H9 (cell line): ENCODE measurements at regions not wholly inside any gene's neighbourhood (a gene's known extent, or its start where the extent isn't known, plus 50 kb on each side); places are given as distances from the start of the nearest gene placed in this dataset.

ENCODE experiments used
- DNase-seq: peaks from one replicate; pipeline ENCODE4 v3.0.0-alpha.2; 2017
- H2AFZ ChIP-seq: one replicate; pipeline ENCODE4 v1.6.1; 2013; ENCODE audit warnings: mild to moderate bottlenecking, low read length, control low read depth, moderate library complexity
- H2AK5ac ChIP-seq: 2 replicates; pipeline ENCODE4 v1.6.1; 2013; ENCODE audit warnings: low read length, control low read depth, mixed read lengths; ENCODE audit not compliant: insufficient read length
- H2BK120ac ChIP-seq: one replicate; pipeline ENCODE4 v1.6.1; 2013; ENCODE audit warnings: low read depth, mild to moderate bottlenecking, low read length, control low read depth, inconsistent platforms; ENCODE audit not compliant: poor library complexity, severe bottlenecking
- H2BK12ac ChIP-seq: 2 replicates; pipeline ENCODE4 v1.6.1; 2013; ENCODE audit warnings: low read length, control low read depth, mixed read lengths, low read depth; ENCODE audit not compliant: insufficient read length
- H2BK15ac ChIP-seq: 2 replicates; pipeline ENCODE4 v1.6.1; 2013; ENCODE audit warnings: low read depth, low read length, control low read depth
- H2BK20ac ChIP-seq: one replicate; pipeline ENCODE4 v1.6.1; 2013; ENCODE audit warnings: low read depth, mild to moderate bottlenecking, low read length, control low read depth, inconsistent platforms; ENCODE audit not compliant: poor library complexity, severe bottlenecking
- H2BK5ac ChIP-seq: 2 replicates; pipeline ENCODE4 v1.6.1; 2013; ENCODE audit warnings: low read length, control low read depth, mixed read lengths; ENCODE audit not compliant: insufficient read length
- H3K14ac ChIP-seq: 2 replicates; pipeline ENCODE4 v1.6.1; 2013; ENCODE audit warnings: low read length, control low read depth; ENCODE audit not compliant: insufficient read depth
- H3K18ac ChIP-seq: 2 replicates; pipeline ENCODE4 v1.6.1; 2013; ENCODE audit warnings: low read depth, mild to moderate bottlenecking, mixed read lengths, low read length, control low read depth; ENCODE audit not compliant: insufficient read length
- H3K23ac ChIP-seq: 2 replicates; pipeline ENCODE4 v1.6.1; 2013; ENCODE audit warnings: low read length, control low read depth, mixed read lengths, low read depth; ENCODE audit not compliant: insufficient read length
- H3K23me2 ChIP-seq: 2 replicates; pipeline ENCODE4 v1.6.1; 2013; ENCODE audit warnings: low read depth, mild to moderate bottlenecking, mixed read lengths, low read length, control low read depth; ENCODE audit not compliant: insufficient read length, poor library complexity, severe bottlenecking
- H3K27ac ChIP-seq: 2 replicates; pipeline ENCODE4 v1.5.1; 2013; ENCODE audit warnings: low read length, control low read depth, mixed read lengths, low read depth; ENCODE audit not compliant: insufficient read length
- H3K27me3 ChIP-seq: 2 replicates; pipeline ENCODE4 v1.6.1; 2013; ENCODE audit warnings: low read length, control low read depth, inconsistent platforms; ENCODE audit not compliant: insufficient read depth
- H3K4ac ChIP-seq: 2 replicates; pipeline ENCODE4 v1.6.1; 2013; ENCODE audit warnings: low read depth, mild to moderate bottlenecking, control low read depth, inconsistent platforms, low read length, moderate library complexity
- H3K4me1 ChIP-seq: 2 replicates; pipeline ENCODE4 v1.6.1; 2013; ENCODE audit warnings: low read length, control low read depth, inconsistent platforms; ENCODE audit not compliant: insufficient read depth
- H3K4me2 ChIP-seq: 2 replicates; pipeline ENCODE4 v1.6.1; 2013; ENCODE audit warnings: low read length, control low read depth, mixed read lengths; ENCODE audit not compliant: insufficient read length, insufficient read depth
- H3K56ac ChIP-seq: 2 replicates; pipeline ENCODE4 v1.6.1; 2013; ENCODE audit warnings: low read depth, mild to moderate bottlenecking, mixed read lengths, low read length, control low read depth; ENCODE audit not compliant: insufficient read length
- H3K79me1 ChIP-seq: 2 replicates; pipeline ENCODE4 v1.6.1; 2013; ENCODE audit warnings: low read depth, mild to moderate bottlenecking, moderate library complexity, low read length, control low read depth, inconsistent platforms; ENCODE audit not compliant: insufficient read depth, poor library complexity, severe bottlenecking
- H3K79me2 ChIP-seq: 2 replicates; pipeline ENCODE4 v1.6.1; 2013; ENCODE audit warnings: low read length, control low read depth, inconsistent platforms; ENCODE audit not compliant: insufficient read depth
- H3K9ac ChIP-seq: 2 replicates; pipeline ENCODE4 v1.6.1; 2013; ENCODE audit warnings: low read length, control low read depth, mixed read lengths; ENCODE audit not compliant: insufficient read length; ENCODE audit errors: extremely low read depth
- H3K9me3 ChIP-seq: one replicate; pipeline ENCODE4 v1.6.1; 2013; ENCODE audit warnings: low read depth, low read length, inconsistent platforms; ENCODE audit not compliant: control insufficient read depth
- H3T11ph ChIP-seq: one replicate; pipeline ENCODE4 v1.6.1; 2013; ENCODE audit warnings: mild to moderate bottlenecking, low read length, control low read depth, inconsistent platforms
- H4K20me1 ChIP-seq: one replicate; pipeline ENCODE4 v1.6.1; 2013; ENCODE audit not compliant: control insufficient read depth, insufficient read length, insufficient read depth
- H4K5ac ChIP-seq: 2 replicates; pipeline ENCODE4 v1.6.1; 2013; ENCODE audit warnings: low read depth, mild to moderate bottlenecking, mixed read lengths, low read length, control low read depth; ENCODE audit not compliant: insufficient read length
- H4K8ac ChIP-seq: replicated peaks from 2 replicates; pipeline ENCODE4 v1.6.1; 2013; ENCODE audit warnings: low read length, control low read depth, mixed read lengths, low read depth; ENCODE audit not compliant: insufficient read length
- H4K91ac ChIP-seq: 2 replicates; pipeline ENCODE4 v1.6.1; 2013; ENCODE audit warnings: low read depth, mild to moderate bottlenecking, moderate library complexity, mixed read lengths, low read length, control low read depth; ENCODE audit not compliant: insufficient read length
- H3K27ac Mint-ChIP-seq, 3 experiments: 2 replicates in 2 of 3; 3 replicates in 1 of 3; pipeline ENCODE4 v1.8.0; 2020 to 2021; ENCODE audit warnings: mixed read lengths in 3 of 3, mild to moderate bottlenecking in 1 of 3, moderate library complexity in 1 of 3
- H3K27me3 Mint-ChIP-seq: 2 replicates; pipeline ENCODE4 v1.8.0; 2021; ENCODE audit warnings: low read depth, mild to moderate bottlenecking, moderate library complexity, mixed read lengths
- H3K36me3 Mint-ChIP-seq, 3 experiments: 2 replicates in 2 of 3; 3 replicates in 1 of 3; pipeline ENCODE4 v1.8.0; 2020 to 2021; ENCODE audit warnings: low read depth in 3 of 3, mixed read lengths in 3 of 3; ENCODE audit not compliant: insufficient read depth in 1 of 3
- H3K4me1 Mint-ChIP-seq, 2 experiments: 2 replicates each; pipeline ENCODE4 v1.8.0; 2020; ENCODE audit warnings: mixed read lengths in 2 of 2
- H3K4me3 Mint-ChIP-seq, 2 experiments: 2 replicates in 1 of 2; 3 replicates in 1 of 2; pipeline ENCODE4 v1.8.0; 2020 to 2021; ENCODE audit warnings: mild to moderate bottlenecking in 2 of 2, mixed read lengths in 2 of 2, moderate library complexity in 1 of 2
- H3K9me3 Mint-ChIP-seq, 2 experiments: 2 replicates in 1 of 2; 3 replicates in 1 of 2; pipeline ENCODE4 v1.8.0; 2020; ENCODE audit warnings: mild to moderate bottlenecking in 2 of 2, mixed read lengths in 2 of 2, moderate library complexity in 1 of 2
- WGBS: extraction: QIAGEN DNeasy Blood & Tissue Kit; methylation state at CpG from one replicate; pipeline ENCODE4 v1.1.7; 2013; ENCODE audit warnings: missing lambda C conversion rate, low lambda C conversion rate, mixed read lengths; ENCODE audit not compliant: insufficient read length; ENCODE audit errors: extremely low coverage; 5-methylcytosine and 5-hydroxymethylcytosine counted together
- TF ChIP-seq, protein P1 (sequence below): fragments of 200-600 bp; sonication (generic); conservative IDR thresholded peaks from 3 replicates; pipeline ENCODE4 v1.8.0; 2021; ENCODE audit warnings: antibody characterized with exemption, mild to moderate bottlenecking

DNA sequence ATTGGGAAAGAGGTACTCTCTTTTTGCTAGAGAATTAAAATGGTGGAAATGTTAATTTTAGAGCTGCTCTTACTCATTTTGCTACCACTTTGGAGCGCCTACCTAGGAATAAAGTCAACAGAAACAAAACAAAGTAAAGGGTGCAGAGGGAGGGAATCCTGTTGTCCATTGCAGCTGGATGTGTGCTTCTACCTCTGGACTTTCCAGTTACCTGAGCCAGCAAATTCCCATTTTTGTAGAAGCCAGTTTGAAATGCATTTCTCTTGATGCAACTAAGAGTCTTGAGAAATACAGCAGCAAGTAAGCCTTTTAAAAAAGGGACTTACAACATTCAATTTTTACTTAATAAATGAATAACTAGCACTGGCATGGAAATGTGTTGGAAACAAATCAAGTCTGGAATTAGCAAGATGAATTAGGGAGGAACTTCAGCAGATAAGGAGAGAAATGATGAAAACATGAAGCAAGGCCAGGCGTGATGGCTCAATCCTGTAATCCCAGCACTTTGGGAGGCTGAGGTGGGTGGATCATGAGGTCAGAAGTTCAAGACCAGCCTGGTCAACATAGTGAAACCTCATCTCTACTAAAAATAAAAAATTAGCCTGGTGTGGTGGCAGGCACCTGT is 113.5 kb upstream of the CTTNBP2 start:
- Histone ChIP-seq H2AFZ (no peak overlapping the region), H3K56ac (no peak overlapping the region), H3K18ac (no peak overlapping the region), H4K91ac (no peak overlapping the region), H3K27me3 (no peaks in the 10 kb centered on the region), H3K79me1 (no peaks in the 10 kb centered on the region), H3K27ac (no peak overlapping the region), H4K20me1 (no peaks in the 10 kb centered on the region), H4K5ac (no peak overlapping the region), H3K23me2 (no peaks in the 10 kb centered on the region), H2BK15ac (no peak overlapping the region), H3K4me2 (no peak overlapping the region), H2BK12ac (no peak overlapping the region), H3K9me3 (no peaks in the 10 kb centered on the region), H3K14ac (no peak overlapping the region), H2BK20ac (no peak overlapping the region), H3K23ac (no peak overlapping the region), H2BK5ac (no peak overlapping the region), H3T11ph (no peak overlapping the region), H3K9ac (no peak overlapping the region), H3K79me2 (no peaks in the 10 kb centered on the region), H2BK120ac (no peak overlapping the region), H4K8ac (no peak overlapping the region), H3K4ac (no peak overlapping the region), H3K4me1 (no peaks in the 10 kb centered on the region), H2AK5ac (no peak overlapping the region)
- Mint-ChIP-seq H3K27ac (no peak overlapping the region), H3K27me3 (no peaks in the 10 kb centered on the region; the same call in 1 of the 2 replicates), H3K9me3 (peaks cover 0 to 2% of the 10 kb centered on the region in 2 experiments; a peak in 1 of 5 replicates), H3K4me1 (no peaks in the 10 kb centered on the region), H3K36me3 (no peaks in the 10 kb centered on the region), H3K4me3 (no peak overlapping the region)
- no CpG with 5 or more reads among the region's 2 CpGs for WGBS
- TF ChIP-seq, protein P1, sequence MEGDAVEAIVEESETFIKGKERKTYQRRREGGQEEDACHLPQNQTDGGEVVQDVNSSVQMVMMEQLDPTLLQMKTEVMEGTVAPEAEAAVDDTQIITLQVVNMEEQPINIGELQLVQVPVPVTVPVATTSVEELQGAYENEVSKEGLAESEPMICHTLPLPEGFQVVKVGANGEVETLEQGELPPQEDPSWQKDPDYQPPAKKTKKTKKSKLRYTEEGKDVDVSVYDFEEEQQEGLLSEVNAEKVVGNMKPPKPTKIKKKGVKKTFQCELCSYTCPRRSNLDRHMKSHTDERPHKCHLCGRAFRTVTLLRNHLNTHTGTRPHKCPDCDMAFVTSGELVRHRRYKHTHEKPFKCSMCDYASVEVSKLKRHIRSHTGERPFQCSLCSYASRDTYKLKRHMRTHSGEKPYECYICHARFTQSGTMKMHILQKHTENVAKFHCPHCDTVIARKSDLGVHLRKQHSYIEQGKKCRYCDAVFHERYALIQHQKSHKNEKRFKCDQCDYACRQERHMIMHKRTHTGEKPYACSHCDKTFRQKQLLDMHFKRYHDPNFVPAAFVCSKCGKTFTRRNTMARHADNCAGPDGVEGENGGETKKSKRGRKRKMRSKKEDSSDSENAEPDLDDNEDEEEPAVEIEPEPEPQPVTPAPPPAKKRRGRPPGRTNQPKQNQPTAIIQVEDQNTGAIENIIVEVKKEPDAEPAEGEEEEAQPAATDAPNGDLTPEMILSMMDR, result no peak
- no peak for DNase-seq
